ENCODE measurements at regions not wholly inside any gene's neighbourhood (a gene's known extent, or its start where the extent isn't known, plus 50 kb on each side); places are given as distances from the start of the nearest gene placed in this dataset.

DNA sequence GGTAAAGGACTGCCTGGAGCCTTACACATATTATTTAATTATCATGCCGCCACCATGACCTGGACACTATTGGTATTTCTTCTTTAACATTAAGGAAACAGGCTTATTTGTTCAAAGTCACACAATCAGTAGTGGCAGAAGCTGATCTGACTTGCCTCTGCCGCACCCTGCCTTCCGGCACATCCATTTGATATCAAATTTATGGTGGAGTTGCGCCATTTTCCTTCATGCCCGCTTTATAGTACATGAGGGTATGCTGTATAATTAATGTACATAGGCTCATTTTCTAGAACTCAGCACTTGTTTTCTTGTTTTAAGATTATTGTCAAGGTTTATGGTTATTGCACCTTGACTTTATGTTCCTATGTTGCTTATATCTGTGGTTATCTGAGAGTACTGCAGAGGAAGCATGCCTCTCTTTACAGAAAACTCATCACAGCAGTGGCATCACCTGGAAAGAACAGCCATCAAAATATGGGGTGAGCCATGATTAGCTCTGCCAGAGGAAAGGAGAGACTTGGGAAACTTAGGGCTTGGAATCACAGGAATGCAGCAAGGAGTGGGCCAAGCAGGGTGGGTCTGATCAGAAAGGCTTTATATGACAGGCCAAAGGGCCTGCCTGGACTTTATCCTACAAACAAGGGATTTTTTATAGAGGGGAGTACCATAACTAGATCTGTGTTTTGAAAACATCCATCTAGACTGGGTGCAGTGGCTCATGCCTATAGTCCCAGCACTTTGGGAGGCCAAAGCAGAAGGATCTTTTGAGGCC lies 72.2 kb upstream of the GJB5 start:
- TF ChIP-seq EP300 (IDR thresholded peaks at IDR 0.05) (no peak), POLR2A (IDR thresholded peaks at IDR 0.05) (no peak)
- TF ChIP-seq, protein P1, sequence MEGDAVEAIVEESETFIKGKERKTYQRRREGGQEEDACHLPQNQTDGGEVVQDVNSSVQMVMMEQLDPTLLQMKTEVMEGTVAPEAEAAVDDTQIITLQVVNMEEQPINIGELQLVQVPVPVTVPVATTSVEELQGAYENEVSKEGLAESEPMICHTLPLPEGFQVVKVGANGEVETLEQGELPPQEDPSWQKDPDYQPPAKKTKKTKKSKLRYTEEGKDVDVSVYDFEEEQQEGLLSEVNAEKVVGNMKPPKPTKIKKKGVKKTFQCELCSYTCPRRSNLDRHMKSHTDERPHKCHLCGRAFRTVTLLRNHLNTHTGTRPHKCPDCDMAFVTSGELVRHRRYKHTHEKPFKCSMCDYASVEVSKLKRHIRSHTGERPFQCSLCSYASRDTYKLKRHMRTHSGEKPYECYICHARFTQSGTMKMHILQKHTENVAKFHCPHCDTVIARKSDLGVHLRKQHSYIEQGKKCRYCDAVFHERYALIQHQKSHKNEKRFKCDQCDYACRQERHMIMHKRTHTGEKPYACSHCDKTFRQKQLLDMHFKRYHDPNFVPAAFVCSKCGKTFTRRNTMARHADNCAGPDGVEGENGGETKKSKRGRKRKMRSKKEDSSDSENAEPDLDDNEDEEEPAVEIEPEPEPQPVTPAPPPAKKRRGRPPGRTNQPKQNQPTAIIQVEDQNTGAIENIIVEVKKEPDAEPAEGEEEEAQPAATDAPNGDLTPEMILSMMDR (IDR thresholded peaks at IDR 0.05), result no peak
